HL-60 (cell line): ENCODE measurements at regions not wholly inside any gene's neighbourhood (a gene's known extent, or its start where the extent isn't known, plus 50 kb on each side); places are given as distances from the start of the nearest gene placed in this dataset.
A peak's percentile ranks its signal among the peaks of the same experiment; 100 is the strongest.

Source experiments
- DNase-seq, 2 experiments: peaks; one replicate each; pipeline ENCODE4 v3.0.0-alpha.2; 2010 to 2020; ENCODE audit warnings: low read depth in 1 of 2, low spot score in 1 of 2
- H3K27ac ChIP-seq: fragments of 250-450 bp; sonication (Bioruptor Pico); replicated peaks from 2 replicates; pipeline ENCODE4 v1.5.1; 2020; ENCODE audit warnings: mild to moderate bottlenecking, moderate library complexity
- H3K27me3 ChIP-seq: fragments of 250-450 bp; sonication (Bioruptor Pico); 2 replicates; pipeline ENCODE4 v1.5.1; 2021; ENCODE audit warnings: mild to moderate bottlenecking, moderate library complexity; ENCODE audit not compliant: insufficient read depth, poor library complexity, severe bottlenecking
- H3K4me3 ChIP-seq: replicated peaks from 2 replicates; pipeline ENCODE4 v1.5.1; 2011; ENCODE audit warnings: mild to moderate bottlenecking, control low read depth, low read length; ENCODE audit not compliant: insufficient read depth
- GABPA ChIP-seq: IDR thresholded peaks from 2 replicates; pipeline ENCODE4 v1.6.1; 2012; ENCODE audit warnings: low read depth
- POLR2AphosphoS5 ChIP-seq: IDR thresholded peaks from 2 replicates; pipeline ENCODE4 v1.6.1; 2012; ENCODE audit warnings: low read depth
- SPI1 ChIP-seq: IDR thresholded peaks from 2 replicates; pipeline ENCODE4 v1.6.1; 2012; ENCODE audit warnings: low read depth, mild to moderate bottlenecking, borderline replicate concordance
- TF ChIP-seq, protein P1 (sequence below): IDR thresholded peaks from one replicate; pipeline ENCODE4 v1.5.1; 2011; ENCODE audit warnings: low read length, control low read depth, inconsistent platforms; ENCODE audit not compliant: insufficient read depth
- TF ChIP-seq, protein P2 (sequence below): IDR thresholded peaks from 2 replicates; pipeline ENCODE4 v1.6.1; 2012; ENCODE audit warnings: low read depth; ENCODE audit not compliant: insufficient replicate concordance

- DNase-seq: peak in 1 of 2 experiments; percentile 22
- TF ChIP-seq SPI1: no peak
- TF ChIP-seq, protein P1, sequence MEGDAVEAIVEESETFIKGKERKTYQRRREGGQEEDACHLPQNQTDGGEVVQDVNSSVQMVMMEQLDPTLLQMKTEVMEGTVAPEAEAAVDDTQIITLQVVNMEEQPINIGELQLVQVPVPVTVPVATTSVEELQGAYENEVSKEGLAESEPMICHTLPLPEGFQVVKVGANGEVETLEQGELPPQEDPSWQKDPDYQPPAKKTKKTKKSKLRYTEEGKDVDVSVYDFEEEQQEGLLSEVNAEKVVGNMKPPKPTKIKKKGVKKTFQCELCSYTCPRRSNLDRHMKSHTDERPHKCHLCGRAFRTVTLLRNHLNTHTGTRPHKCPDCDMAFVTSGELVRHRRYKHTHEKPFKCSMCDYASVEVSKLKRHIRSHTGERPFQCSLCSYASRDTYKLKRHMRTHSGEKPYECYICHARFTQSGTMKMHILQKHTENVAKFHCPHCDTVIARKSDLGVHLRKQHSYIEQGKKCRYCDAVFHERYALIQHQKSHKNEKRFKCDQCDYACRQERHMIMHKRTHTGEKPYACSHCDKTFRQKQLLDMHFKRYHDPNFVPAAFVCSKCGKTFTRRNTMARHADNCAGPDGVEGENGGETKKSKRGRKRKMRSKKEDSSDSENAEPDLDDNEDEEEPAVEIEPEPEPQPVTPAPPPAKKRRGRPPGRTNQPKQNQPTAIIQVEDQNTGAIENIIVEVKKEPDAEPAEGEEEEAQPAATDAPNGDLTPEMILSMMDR: no peak
- no peak for TF ChIP-seq GABPA
- TF ChIP-seq, protein P2, sequence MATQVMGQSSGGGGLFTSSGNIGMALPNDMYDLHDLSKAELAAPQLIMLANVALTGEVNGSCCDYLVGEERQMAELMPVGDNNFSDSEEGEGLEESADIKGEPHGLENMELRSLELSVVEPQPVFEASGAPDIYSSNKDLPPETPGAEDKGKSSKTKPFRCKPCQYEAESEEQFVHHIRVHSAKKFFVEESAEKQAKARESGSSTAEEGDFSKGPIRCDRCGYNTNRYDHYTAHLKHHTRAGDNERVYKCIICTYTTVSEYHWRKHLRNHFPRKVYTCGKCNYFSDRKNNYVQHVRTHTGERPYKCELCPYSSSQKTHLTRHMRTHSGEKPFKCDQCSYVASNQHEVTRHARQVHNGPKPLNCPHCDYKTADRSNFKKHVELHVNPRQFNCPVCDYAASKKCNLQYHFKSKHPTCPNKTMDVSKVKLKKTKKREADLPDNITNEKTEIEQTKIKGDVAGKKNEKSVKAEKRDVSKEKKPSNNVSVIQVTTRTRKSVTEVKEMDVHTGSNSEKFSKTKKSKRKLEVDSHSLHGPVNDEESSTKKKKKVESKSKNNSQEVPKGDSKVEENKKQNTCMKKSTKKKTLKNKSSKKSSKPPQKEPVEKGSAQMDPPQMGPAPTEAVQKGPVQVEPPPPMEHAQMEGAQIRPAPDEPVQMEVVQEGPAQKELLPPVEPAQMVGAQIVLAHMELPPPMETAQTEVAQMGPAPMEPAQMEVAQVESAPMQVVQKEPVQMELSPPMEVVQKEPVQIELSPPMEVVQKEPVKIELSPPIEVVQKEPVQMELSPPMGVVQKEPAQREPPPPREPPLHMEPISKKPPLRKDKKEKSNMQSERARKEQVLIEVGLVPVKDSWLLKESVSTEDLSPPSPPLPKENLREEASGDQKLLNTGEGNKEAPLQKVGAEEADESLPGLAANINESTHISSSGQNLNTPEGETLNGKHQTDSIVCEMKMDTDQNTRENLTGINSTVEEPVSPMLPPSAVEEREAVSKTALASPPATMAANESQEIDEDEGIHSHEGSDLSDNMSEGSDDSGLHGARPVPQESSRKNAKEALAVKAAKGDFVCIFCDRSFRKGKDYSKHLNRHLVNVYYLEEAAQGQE: no peak
- Histone ChIP-seq H3K27me3 (no peaks in the 10 kb centered on the region), H3K4me3 (no peak overlapping the region), H3K27ac (no peak overlapping the region; the same call in 1 of the 2 replicates)
These were observed 72.3 kb upstream of the TMX1 start for GRCh38 chr14:51167587-51168214.

DNA sequence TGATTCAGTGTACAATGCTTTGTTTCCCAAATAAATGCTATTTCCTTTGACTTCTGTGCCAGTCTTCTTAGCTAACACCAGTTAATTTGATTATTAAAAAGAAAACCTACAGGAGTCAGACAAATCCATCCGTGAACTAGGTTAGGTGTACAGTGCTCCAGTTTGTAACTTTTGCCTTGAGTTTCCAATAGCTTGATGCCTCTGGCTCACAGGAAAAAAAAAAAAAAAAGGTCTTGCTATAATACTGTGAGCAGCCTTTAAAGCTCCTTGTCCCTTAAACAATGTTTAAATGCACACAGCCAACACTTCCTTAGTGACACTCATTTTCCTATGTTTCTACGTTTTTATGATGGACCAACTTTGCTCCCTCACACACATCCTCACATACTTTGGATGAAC is 71.8 kb upstream of the TMX1 start:
- H3K27ac ChIP-seq: no peak overlapping the region
- no peak for TF ChIP-seq POLR2AphosphoS5
- TF ChIP-seq SPI1: no peak
- no peak for TF ChIP-seq GABPA
- TF ChIP-seq, protein P2: no peak
- TF ChIP-seq, protein P1: no peak
- no peak for DNase-seq
- H3K4me3 ChIP-seq: no peak overlapping the region
- H3K27me3 ChIP-seq: no peaks in the 10 kb centered on the region

- H3K27ac ChIP-seq: no peak overlapping the region
- TF ChIP-seq GABPA: no peak
- no peak for TF ChIP-seq SPI1
- no peak for TF ChIP-seq POLR2AphosphoS5
- TF ChIP-seq, protein P2: no peak
- TF ChIP-seq, protein P1: no peak
- DNase-seq: no peak
- no peaks in the 10 kb centered on the region for H3K27me3 ChIP-seq
- H3K4me3 ChIP-seq: no peak overlapping the region
These were observed 66.2 kb upstream of the TMX1 start for GRCh38 chr14:51173863-51174262.
